ENCODE measurements at regions not wholly inside any gene's neighbourhood (a gene's known extent, or its start where the extent isn't known, plus 50 kb on each side); places are given as distances from the start of the nearest gene placed in this dataset.

DNA sequence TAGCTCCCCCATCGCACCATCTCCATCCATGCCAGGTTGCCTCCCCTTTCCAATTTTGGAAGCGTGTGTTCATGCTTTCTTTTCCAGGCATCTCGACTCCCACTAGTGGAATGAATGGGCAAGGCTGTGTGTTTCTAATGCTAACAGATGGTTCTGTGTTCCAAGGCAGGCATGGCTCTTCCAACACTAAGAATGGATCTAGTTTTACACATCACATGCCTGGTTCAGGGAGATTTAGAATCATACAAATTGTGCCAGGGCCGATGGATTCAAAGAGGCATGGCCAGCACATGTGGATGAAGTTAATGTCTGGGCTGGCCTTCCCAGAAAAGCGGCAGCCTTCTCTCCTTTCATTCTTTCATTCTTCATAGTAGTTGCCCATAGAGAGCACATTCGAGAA, 438.7 kb downstream of the PRDM2 start:
- CTCF ChIA-PET: no interaction called here

DNA sequence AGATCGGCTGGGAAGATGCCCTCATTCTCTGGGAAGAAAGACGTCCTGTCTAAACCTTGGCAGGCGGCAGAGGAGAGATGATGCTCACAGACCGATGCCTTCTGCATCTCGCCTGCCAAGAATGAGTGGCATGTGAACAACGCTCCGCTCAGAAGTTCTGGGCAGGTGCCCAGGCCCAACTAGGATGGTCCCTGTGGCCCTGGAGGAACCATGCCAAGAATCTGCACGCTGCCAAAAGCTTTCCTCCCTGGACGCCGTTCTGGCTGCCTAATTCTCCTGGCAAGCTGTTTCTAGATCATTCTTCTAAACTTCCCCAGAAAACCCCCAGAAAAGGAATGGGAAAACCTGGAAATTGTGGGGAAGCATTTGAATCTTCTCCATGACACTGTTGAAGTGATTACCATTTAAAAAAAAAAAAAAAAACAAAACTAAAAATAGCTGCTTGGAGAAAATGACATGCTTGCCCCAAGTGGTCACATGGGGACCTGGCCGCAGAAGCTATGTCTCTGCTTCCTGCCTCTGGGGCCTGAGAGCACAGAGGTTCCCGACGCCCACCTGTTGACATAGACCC, 440.9 kb downstream of the PRDM2 start:
- Histone ChIP-seq H3K27ac (ENCODE audit: low read depth, low read length, poor library complexity, severe bottlenecking) (no peak overlapping the region), H3K4me1 (ENCODE audit: insufficient read depth, low read length, poor library complexity, severe bottlenecking) (no peaks in the 10 kb centered on the region), H3K4me3 (ENCODE audit: low read depth, low read length, poor library complexity, severe bottlenecking) (no peak overlapping the region), H3K9me3 (ENCODE audit: low read depth, low read length, poor library complexity, severe bottlenecking) (no peaks in the 10 kb centered on the region), H3K36me3 (ENCODE audit: insufficient read depth, low read length, poor library complexity, severe bottlenecking) (no peaks in the 10 kb centered on the region), H3K27me3 (replicated peaks; ENCODE audit: insufficient read depth, low read depth, low read length, poor library complexity) (no peaks in the 10 kb centered on the region)
- CTCF ChIA-PET: interaction anchor here (0.6 kb wide), 1 partner anchor 28 kb away, joined by 3 read pairs; no protein-coding TSS in a partner anchor
- no TSS peak for BruUV-seq (replicated peaks)
- intact Hi-C loops (cut with micrococcal nuclease; ENCODE audit: unreplicated experiment): no loop called here
- DNase-seq (ENCODE audit: low spot score): no peak
- no peak for TF ChIP-seq EZH2 (IDR thresholded peaks at IDR 0.05; ENCODE audit: borderline replicate concordance, low read depth, low read length, poor library complexity, severe bottlenecking)
- TF ChIP-seq CTCF (conservative IDR thresholded peaks at IDR 0.05; ENCODE audit: low read depth, low read length): no peak
- POLR2A ChIA-PET (ENCODE audit: low non-redundant PET): no interaction called here

More for the DNA sequence above, 438.7 kb downstream of the PRDM2 start:
- no TSS peak for BruUV-seq (replicated peaks)
- TF ChIP-seq CTCF (conservative IDR thresholded peaks at IDR 0.05; ENCODE audit: low read depth, low read length) (no peak), EZH2 (IDR thresholded peaks at IDR 0.05; ENCODE audit: borderline replicate concordance, low read depth, low read length, poor library complexity, severe bottlenecking) (no peak)
- H3K27me3 ChIP-seq (replicated peaks; ENCODE audit: insufficient read depth, low read depth, low read length, poor library complexity): no peaks in the 10 kb centered on the region
- DNase-seq (ENCODE audit: low spot score): no peak
- no peaks in the 10 kb centered on the region for H3K36me3 ChIP-seq (ENCODE audit: insufficient read depth, low read length, poor library complexity, severe bottlenecking)
- H3K9me3 ChIP-seq (ENCODE audit: low read depth, low read length, poor library complexity, severe bottlenecking): no peaks in the 10 kb centered on the region
- H3K4me3 ChIP-seq (ENCODE audit: low read depth, low read length, poor library complexity, severe bottlenecking): no peak overlapping the region
- POLR2A ChIA-PET (ENCODE audit: low non-redundant PET): no interaction called here
- intact Hi-C loops (cut with micrococcal nuclease; ENCODE audit: unreplicated experiment): no loop called here
- H3K4me1 ChIP-seq (ENCODE audit: insufficient read depth, low read length, poor library complexity, severe bottlenecking): no peaks in the 10 kb centered on the region
- H3K27ac ChIP-seq (ENCODE audit: low read depth, low read length, poor library complexity, severe bottlenecking): no peak overlapping the region

- intact Hi-C loops (cut with micrococcal nuclease; ENCODE audit: unreplicated experiment): no loop called here
- DNase-seq (ENCODE audit: low spot score): no peak
- ChIA-PET CTCF (interaction anchor here (0.6 kb wide), 1 partner anchor 28 kb away, joined by 3 read pairs; no protein-coding TSS in a partner anchor), POLR2A (ENCODE audit: low non-redundant PET) (no interaction called here)
- Histone ChIP-seq H3K4me3 (ENCODE audit: low read depth, low read length, poor library complexity, severe bottlenecking) (no peak overlapping the region), H3K27ac (ENCODE audit: low read depth, low read length, poor library complexity, severe bottlenecking) (no peak overlapping the region), H3K27me3 (replicated peaks; ENCODE audit: insufficient read depth, low read depth, low read length, poor library complexity) (no peaks in the 10 kb centered on the region), H3K9me3 (ENCODE audit: low read depth, low read length, poor library complexity, severe bottlenecking) (no peaks in the 10 kb centered on the region), H3K36me3 (ENCODE audit: insufficient read depth, low read length, poor library complexity, severe bottlenecking) (no peaks in the 10 kb centered on the region), H3K4me1 (ENCODE audit: insufficient read depth, low read length, poor library complexity, severe bottlenecking) (no peaks in the 10 kb centered on the region)
- no TSS peak for BruUV-seq (replicated peaks)
- TF ChIP-seq EZH2 (IDR thresholded peaks at IDR 0.05; ENCODE audit: borderline replicate concordance, low read depth, low read length, poor library complexity, severe bottlenecking) (no peak), CTCF (conservative IDR thresholded peaks at IDR 0.05; ENCODE audit: low read depth, low read length) (no peak)
Measured at GRCh38 chr1:14141656-14142055, 441.7 kb downstream of the PRDM2 start.

All from A673 (cell line).